CD4-positive, alpha-beta T cell (primary cell): ENCODE measurements at regions not wholly inside any gene's neighbourhood (a gene's known extent, or its start where the extent isn't known, plus 50 kb on each side); places are given as distances from the start of the nearest gene placed in this dataset.

Source experiments
- ATAC-seq: fragments of 200-7000 bp; cut with Tn5 transposase; one replicate; pipeline ENCODE4 v1.10.0; 2022; ENCODE audit warnings: mild to moderate bottlenecking; ENCODE audit not compliant: poor library complexity
- CTCF ChIA-PET: fragments of 350-600 bp; sonication (Branson Sonifier 250); formaldehyde crosslinking; loops from one replicate; lab custom pipeline; 2021; ENCODE audit warnings: antibody characterized with exemption, inconsistent platforms; lab: Charles Lee
- POLR2A ChIA-PET: fragments of 350-600 bp; sonication (Branson Sonifier 250); formaldehyde crosslinking; loops from one replicate; lab custom pipeline; 2021; ENCODE audit warnings: antibody characterized with exemption, inconsistent platforms; lab: Charles Lee
- DNase-seq, 14 experiments: peaks; one replicate each; pipeline ENCODE4 v3.0.0-alpha.2; 2013 to 2020; ENCODE audit warnings: mixed read lengths in 2 of 14
- H3K27ac ChIP-seq, 2 donors: one replicate each; pipeline versions ENCODE4 v1.5.1 to v1.7.0; 2013; ENCODE audit warnings: low read length in 2 of 2, low read depth in 1 of 2, mild to moderate bottlenecking in 1 of 2
- H3K27me3 ChIP-seq, 2 experiments: 1 replicate in 1 of 2; 2 replicates in 1 of 2; pipeline versions ENCODE4 v1.6.1 to v1.7.0; 2013; ENCODE audit warnings: low read length in 2 of 2, control low read depth in 1 of 2, mild to moderate bottlenecking in 1 of 2, moderate library complexity in 1 of 2; ENCODE audit not compliant: insufficient read depth in 2 of 2, control insufficient read depth in 1 of 2
- H3K36me3 ChIP-seq: one replicate; pipeline ENCODE4 v1.6.1; 2013; ENCODE audit warnings: low read length, control low read depth; ENCODE audit not compliant: insufficient read depth
- H3K4me1 ChIP-seq: one replicate; pipeline ENCODE4 v1.6.1; 2013; ENCODE audit warnings: low read length, control low read depth; ENCODE audit not compliant: insufficient read depth
- H3K4me3 ChIP-seq: one replicate; pipeline ENCODE4 v1.5.1; 2013; ENCODE audit warnings: mild to moderate bottlenecking, low read length, moderate library complexity
- H3K9me3 ChIP-seq, 2 experiments: 1 replicate in 1 of 2; 2 replicates in 1 of 2; pipeline versions ENCODE4 v1.6.1 to v1.7.0; 2013; ENCODE audit warnings: low read length in 2 of 2, mild to moderate bottlenecking in 2 of 2, control low read depth in 1 of 2, moderate library complexity in 1 of 2; ENCODE audit not compliant: control insufficient read depth in 1 of 2, insufficient read depth in 1 of 2
- H3K27ac Mint-ChIP-seq: one replicate; pipeline ENCODE4 v1.8.0; 2020; ENCODE audit warnings: mixed read lengths
- H3K27me3 Mint-ChIP-seq: one replicate; pipeline ENCODE4 v1.8.0; 2021; ENCODE audit warnings: mixed read lengths
- H3K36me3 Mint-ChIP-seq: one replicate; pipeline ENCODE4 v1.8.0; 2021; ENCODE audit warnings: low read depth, mixed read lengths
- H3K4me1 Mint-ChIP-seq: one replicate; pipeline ENCODE4 v1.8.0; 2021; ENCODE audit warnings: low read depth, mixed read lengths
- H3K4me3 Mint-ChIP-seq: one replicate; pipeline ENCODE4 v1.8.0; 2020; ENCODE audit warnings: mild to moderate bottlenecking, mixed read lengths
- H3K9me3 Mint-ChIP-seq: one replicate; pipeline ENCODE4 v1.8.0; 2020; ENCODE audit warnings: mixed read lengths
- CTCF ChIP-seq: fragments of 200-600 bp; IDR thresholded peaks from one replicate; pipeline ENCODE4 v1.8.0; 2022; ENCODE audit warnings: antibody characterized with exemption, mild to moderate bottlenecking
- intact Hi-C, 2 experiments: fragments of 100-400 bp; cut with DNase I in 1 of 2; cut with micrococcal nuclease in 1 of 2; formaldehyde crosslinking; loops; one replicate each; pipeline versions ENCODE4 v1.15.1 to v1.9.0; 2023 to 2025; cut with DNase I, micrococcal nuclease

GRCh38 chr2:13550285-13551231 lies 833.8 kb downstream of the TRIB2 start:
- intact Hi-C loops: no loop called here
- no peak overlapping the region for H3K4me3 Mint-ChIP-seq

GRCh38 chr2:13558368-13558767 lies 841.6 kb downstream of the TRIB2 start:
- Mint-ChIP-seq H3K4me1 (no peaks in the 10 kb centered on the region), H3K36me3 (no peaks in the 10 kb centered on the region), H3K27me3 (no peaks in the 10 kb centered on the region), H3K4me3 (no peak overlapping the region), H3K9me3 (peaks cover 5% of the 10 kb centered on the region), H3K27ac (no peak overlapping the region)
- Histone ChIP-seq H3K9me3 (no peaks in the 10 kb centered on the region), H3K4me1 (no peaks in the 10 kb centered on the region), H3K4me3 (no peak overlapping the region), H3K27me3 (no peaks in the 10 kb centered on the region), H3K27ac (no peak overlapping the region), H3K36me3 (no peaks in the 10 kb centered on the region)
- no peak for DNase-seq
- no peak for ATAC-seq
- intact Hi-C loops: no loop called here
- TF ChIP-seq CTCF: no peak
- POLR2A ChIA-PET: no interaction called here
- CTCF ChIA-PET: no interaction called here

More at GRCh38 chr2:13550285-13551231, 833.8 kb downstream of the TRIB2 start:
- Mint-ChIP-seq H3K27ac (no peak overlapping the region), H3K36me3 (no peaks in the 10 kb centered on the region), H3K4me1 (no peaks in the 10 kb centered on the region), H3K27me3 (no peaks in the 10 kb centered on the region), H3K9me3 (no peaks in the 10 kb centered on the region)
- Histone ChIP-seq H3K9me3 (no peaks in the 10 kb centered on the region), H3K27me3 (no peaks in the 10 kb centered on the region), H3K4me1 (no peaks in the 10 kb centered on the region), H3K27ac (no peak overlapping the region), H3K36me3 (no peaks in the 10 kb centered on the region), H3K4me3 (no peak overlapping the region)
- DNase-seq: no peak
- POLR2A ChIA-PET: no interaction called here
- CTCF ChIA-PET: no interaction called here
- no peak for TF ChIP-seq CTCF
- ATAC-seq: no peak

GRCh38 chr2:13560322-13560721 lies 843.6 kb downstream of the TRIB2 start:
- no peaks in the 10 kb centered on the region for H3K27me3 ChIP-seq
- H3K9me3 Mint-ChIP-seq: peaks cover 5% of the 10 kb centered on the region
- H3K9me3 ChIP-seq: no peaks in the 10 kb centered on the region
- intact Hi-C loops: no loop called here
- H3K27ac Mint-ChIP-seq: no peak overlapping the region
- no peaks in the 10 kb centered on the region for H3K36me3 Mint-ChIP-seq
- TF ChIP-seq CTCF: no peak
- no peak overlapping the region for H3K27ac ChIP-seq
- H3K4me3 ChIP-seq: no peak overlapping the region
- no peaks in the 10 kb centered on the region for H3K4me1 ChIP-seq
- no peaks in the 10 kb centered on the region for H3K4me1 Mint-ChIP-seq
- no peaks in the 10 kb centered on the region for H3K27me3 Mint-ChIP-seq
- ChIA-PET CTCF (no interaction called here), POLR2A (no interaction called here)
- no peak for DNase-seq
- ATAC-seq: no peak
- no peaks in the 10 kb centered on the region for H3K36me3 ChIP-seq
- no peak overlapping the region for H3K4me3 Mint-ChIP-seq
